ENCODE measurements at regions not wholly inside any gene's neighbourhood (a gene's known extent, or its start where the extent isn't known, plus 50 kb on each side); places are given as distances from the start of the nearest gene placed in this dataset.

DNA sequence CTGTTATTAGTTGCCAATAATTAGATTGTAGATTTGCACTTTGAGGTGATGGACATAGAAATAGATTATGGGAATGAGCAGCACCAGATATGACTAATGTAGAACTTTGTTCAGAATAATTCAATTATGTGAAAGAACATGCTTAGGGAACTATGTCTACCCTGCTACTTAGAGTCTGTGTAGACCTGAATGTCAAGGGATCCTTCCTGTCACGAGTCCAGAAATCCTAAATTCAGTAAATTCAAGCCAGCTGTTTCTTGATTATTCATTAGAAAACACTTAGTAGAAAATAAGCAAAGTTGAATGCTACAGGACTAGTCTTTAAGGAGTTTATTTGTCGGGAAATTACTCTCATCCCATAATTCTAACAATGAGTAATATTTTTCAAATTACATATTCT is 887.3 kb upstream of the SEMA6A start:
- no peak for TF ChIP-seq GATA2 (IDR thresholded peaks at IDR 0.05; ENCODE audit: insufficient read depth, insufficient read length, low read depth, low read length)
- no peak for TF ChIP-seq POLR2A (IDR thresholded peaks at IDR 0.05; ENCODE audit: low read depth, low read length)
- TF ChIP-seq, protein P1, sequence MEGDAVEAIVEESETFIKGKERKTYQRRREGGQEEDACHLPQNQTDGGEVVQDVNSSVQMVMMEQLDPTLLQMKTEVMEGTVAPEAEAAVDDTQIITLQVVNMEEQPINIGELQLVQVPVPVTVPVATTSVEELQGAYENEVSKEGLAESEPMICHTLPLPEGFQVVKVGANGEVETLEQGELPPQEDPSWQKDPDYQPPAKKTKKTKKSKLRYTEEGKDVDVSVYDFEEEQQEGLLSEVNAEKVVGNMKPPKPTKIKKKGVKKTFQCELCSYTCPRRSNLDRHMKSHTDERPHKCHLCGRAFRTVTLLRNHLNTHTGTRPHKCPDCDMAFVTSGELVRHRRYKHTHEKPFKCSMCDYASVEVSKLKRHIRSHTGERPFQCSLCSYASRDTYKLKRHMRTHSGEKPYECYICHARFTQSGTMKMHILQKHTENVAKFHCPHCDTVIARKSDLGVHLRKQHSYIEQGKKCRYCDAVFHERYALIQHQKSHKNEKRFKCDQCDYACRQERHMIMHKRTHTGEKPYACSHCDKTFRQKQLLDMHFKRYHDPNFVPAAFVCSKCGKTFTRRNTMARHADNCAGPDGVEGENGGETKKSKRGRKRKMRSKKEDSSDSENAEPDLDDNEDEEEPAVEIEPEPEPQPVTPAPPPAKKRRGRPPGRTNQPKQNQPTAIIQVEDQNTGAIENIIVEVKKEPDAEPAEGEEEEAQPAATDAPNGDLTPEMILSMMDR (IDR thresholded peaks at IDR 0.05; ENCODE audit: extremely low read depth in 1 of 2, insufficient read depth in 1 of 2, low read depth in 1 of 2, low read length in 2 of 2), result no peak
- TF ChIP-seq POLR2AphosphoS5 (IDR thresholded peaks at IDR 0.05; ENCODE audit: insufficient read depth, low read depth, low read length), result no peak
- TF ChIP-seq EZH2 (IDR thresholded peaks at IDR 0.05; ENCODE audit: borderline replicate concordance, low read depth, low read length, severe bottlenecking), result no peak
- TF ChIP-seq FOS (IDR thresholded peaks at IDR 0.05; ENCODE audit: borderline replicate concordance, insufficient read depth, low read length), result no peak
